ENCODE measurements at regions not wholly inside any gene's neighbourhood (a gene's known extent, or its start where the extent isn't known, plus 50 kb on each side); places are given as distances from the start of the nearest gene placed in this dataset.
"Not testable (repeated sequence)": the region's sequence is repeated elsewhere in the genome, so short reads cannot be mapped to it uniquely, and the experiment has no call there.

- DNase-seq = no peak
These were observed 184.5 kb upstream of the E2F7 start for GRCh38 chr12:77249892-77250291.

GRCh38 chr12:77248036-77248435 lies 182.7 kb upstream of the E2F7 start:
- DNase-seq = no peak

- no peak for DNase-seq
These were observed 182.2 kb upstream of the E2F7 start for GRCh38 chr12:77247542-77247941.

GRCh38 chr12:77243345-77243744 lies 178.0 kb upstream of the E2F7 start:
- DNase-seq = no peak

GRCh38 chr12:77239617-77240016 lies 174.2 kb upstream of the E2F7 start:
- DNase-seq = no peak

DNA sequence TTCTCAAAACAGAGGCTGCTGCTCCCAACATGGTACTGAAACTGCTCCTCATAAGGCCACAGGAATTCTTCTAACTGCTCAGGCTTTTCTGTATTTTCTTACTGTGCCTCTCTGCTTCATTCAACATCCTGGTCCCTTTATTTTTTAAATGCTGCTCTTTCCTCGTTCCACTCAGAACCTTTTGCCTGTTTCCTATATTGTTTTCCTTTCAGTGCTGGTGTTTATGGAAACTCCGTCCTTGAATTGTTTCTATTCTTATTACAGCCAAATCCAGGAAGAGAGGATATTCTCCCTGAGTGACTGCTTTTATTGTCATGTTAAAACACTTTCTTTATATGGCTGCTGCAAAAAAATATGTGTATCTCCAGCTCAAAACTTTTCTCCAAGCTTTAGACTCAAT lies 173.0 kb upstream of the E2F7 start:
- no peak for DNase-seq

DNA sequence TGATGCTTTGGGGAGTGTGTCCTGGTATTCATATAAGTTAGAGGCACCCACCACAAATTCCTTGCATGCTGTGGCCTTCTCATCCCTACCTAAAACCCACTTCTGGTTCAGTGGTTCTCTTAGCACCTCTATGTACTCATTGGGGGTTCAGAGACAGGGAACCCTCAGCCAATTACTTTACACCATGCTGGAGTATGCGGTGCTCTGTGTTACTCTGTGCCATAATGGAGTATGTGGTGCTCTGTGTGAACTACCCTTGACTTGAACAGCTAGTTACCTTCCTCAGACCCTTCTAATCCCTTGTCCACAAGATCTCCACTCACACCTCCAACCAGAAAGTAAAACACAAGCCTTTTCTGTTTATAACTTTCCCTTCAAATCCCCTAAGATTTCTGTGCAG lies 172.5 kb upstream of the E2F7 start:
- no peak for DNase-seq

- no peak for DNase-seq
These were observed 170.7 kb upstream of the E2F7 start for GRCh38 chr12:77236066-77236465.

DNA sequence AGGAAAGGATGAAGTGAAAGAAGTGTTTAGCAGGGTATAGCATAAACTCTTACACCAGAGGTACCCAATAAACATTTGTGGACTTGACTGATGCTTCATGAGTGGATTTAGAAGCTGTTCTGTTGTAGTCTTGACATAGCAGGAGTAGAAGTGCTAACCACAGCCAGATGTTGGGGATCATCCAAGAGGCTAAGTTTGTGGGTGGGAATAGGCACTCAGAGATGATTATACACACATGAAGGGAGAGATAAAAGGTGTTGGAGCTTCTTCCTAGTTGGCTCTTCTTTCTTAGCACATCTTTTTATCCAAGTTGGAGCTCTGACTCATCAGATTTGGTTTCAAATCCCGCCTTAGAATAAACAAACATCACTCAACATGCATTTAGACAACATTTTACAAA lies 166.7 kb upstream of the E2F7 start:
- no peak for DNase-seq

DNA sequence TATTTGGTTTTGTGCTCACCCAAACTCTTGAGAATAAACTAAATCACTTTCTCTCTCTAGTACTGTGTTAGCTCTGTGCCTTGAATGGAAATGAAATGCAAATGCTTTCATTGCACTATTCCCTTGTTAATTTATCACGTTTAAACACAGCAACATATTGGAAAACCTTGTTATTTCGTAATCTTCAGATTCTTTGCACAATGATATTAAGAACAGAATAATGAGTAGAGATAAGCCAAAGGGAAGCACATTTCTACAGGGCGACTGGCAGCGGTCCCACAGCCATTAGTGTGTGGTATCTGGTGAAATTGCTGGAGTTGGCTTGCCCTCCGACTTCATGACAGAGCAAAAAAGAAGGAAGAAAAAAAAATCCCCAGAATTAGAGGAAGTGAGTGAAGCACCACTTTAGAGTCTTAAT lies 166.1 kb upstream of the E2F7 start:
- no peak for DNase-seq

GRCh38 chr12:77229640-77230442 lies 164.5 kb upstream of the E2F7 start:
- no peak for DNase-seq

- no peak for DNase-seq
These were observed 163.0 kb upstream of the E2F7 start for GRCh38 chr12:77228376-77228775.

DNA sequence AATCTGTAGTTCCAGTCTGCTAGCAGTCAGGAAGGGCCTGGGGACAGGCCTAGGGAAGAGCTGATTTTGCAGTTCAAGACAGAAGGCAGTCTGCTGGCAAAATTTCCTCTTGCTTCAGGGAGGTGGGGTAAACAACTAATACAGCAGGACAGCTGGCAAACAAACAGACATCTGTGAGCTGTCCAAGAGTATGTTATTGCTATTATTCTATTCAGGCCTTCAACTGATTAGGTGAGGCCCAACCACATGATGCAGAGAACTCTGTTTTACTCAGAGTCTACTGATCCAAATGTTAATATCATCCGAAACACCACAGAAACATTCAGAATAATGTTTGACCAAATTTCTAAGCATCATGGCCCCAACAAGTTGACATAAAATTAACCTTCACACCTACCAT lies 161.0 kb upstream of the E2F7 start:
- DNase-seq = no peak

GRCh38 chr12:77225373-77225772 lies 160.0 kb upstream of the E2F7 start:
- DNase-seq = no peak

GRCh38 chr12:77224346-77224745 lies 159.0 kb upstream of the E2F7 start:
- no peak for DNase-seq

GRCh38 chr12:77222336-77222735 lies 157.0 kb upstream of the E2F7 start:
- no peak for DNase-seq

GRCh38 chr12:77220586-77220985 lies 155.2 kb upstream of the E2F7 start:
- no peak for DNase-seq

GRCh38 chr12:77218278-77218677 lies 152.9 kb upstream of the E2F7 start:
- DNase-seq = no peak

- not testable (repeated sequence) for DNase-seq
These were observed 150.8 kb upstream of the E2F7 start for GRCh38 chr12:77216136-77216535.

- no peak for DNase-seq
These were observed 148.8 kb upstream of the E2F7 start for GRCh38 chr12:77214136-77214535.

DNA sequence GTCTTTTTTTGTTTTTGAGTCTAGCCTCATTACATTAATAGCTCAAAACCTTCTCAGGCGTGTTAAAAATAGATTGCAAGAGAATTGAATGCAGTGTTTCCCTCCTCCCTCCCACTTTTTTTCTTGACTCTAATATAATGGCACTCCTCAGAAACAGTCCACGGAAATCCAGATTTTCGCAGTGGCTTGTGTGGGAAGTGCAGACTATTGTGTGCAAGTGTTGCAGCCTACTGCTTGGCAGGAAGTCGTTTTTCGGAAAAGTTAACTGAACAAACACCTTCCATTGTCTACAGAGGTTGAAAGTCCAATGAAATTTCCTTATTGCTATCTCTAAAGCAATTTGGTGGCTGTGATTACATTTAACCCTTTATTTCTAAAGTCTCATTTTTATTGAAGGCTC lies 147.9 kb upstream of the E2F7 start:
- DNase-seq = no peak

GRCh38 chr12:77210724-77211123 lies 145.4 kb upstream of the E2F7 start:
- no peak for DNase-seq

- no peak for DNase-seq
These were observed 138.7 kb upstream of the E2F7 start for GRCh38 chr12:77204083-77204482.

GRCh38 chr12:77202457-77203060 lies 137.2 kb upstream of the E2F7 start:
- DNase-seq = no peak

- DNase-seq = no peak
These were observed 124.6 kb upstream of the E2F7 start for GRCh38 chr12:77189901-77190416.
